Left ventricle myocardium inferior (tissue), 1 donor: ENCODE measurements at regions not wholly inside any gene's neighbourhood (a gene's known extent, or its start where the extent isn't known, plus 50 kb on each side); places are given as distances from the start of the nearest gene placed in this dataset.

Experiments
- DNase-seq: peaks from one replicate; pipeline ENCODE4 v3.0.0-alpha.2; 2020
- H3K27ac ChIP-seq: fragments of 200-600 bp; replicated peaks from 2 replicates; pipeline ENCODE4 v1.8.0; 2021
- H3K27me3 ChIP-seq: fragments of 200-600 bp; 2 replicates; pipeline ENCODE4 v1.8.0; 2021; ENCODE audit warnings: low read depth
- H3K36me3 ChIP-seq: fragments of 200-600 bp; 2 replicates; pipeline ENCODE4 v1.8.0; 2021
- H3K4me1 ChIP-seq: fragments of 200-600 bp; 2 replicates; pipeline ENCODE4 v1.8.0; 2021
- H3K4me3 ChIP-seq: fragments of 200-600 bp; 2 replicates; pipeline ENCODE4 v1.8.0; 2021; ENCODE audit warnings: mild to moderate bottlenecking, moderate library complexity
- H3K9me3 ChIP-seq: fragments of 200-600 bp; replicated peaks from 2 replicates; pipeline ENCODE4 v1.8.0; 2021
- intact Hi-C: fragments of 100-400 bp; cut with micrococcal nuclease; formaldehyde crosslinking; loops from one replicate; pipeline ENCODE4 v1.11.0; 2022
- TF ChIP-seq, protein P1 (sequence below): fragments of 200-600 bp; IDR thresholded peaks from 2 replicates; pipeline ENCODE4 v1.8.0; 2021; ENCODE audit warnings: antibody characterized with exemption, mild to moderate bottlenecking, borderline replicate concordance
- donor health status: DM: no; HTN: yes; CAD: no; lungs with severe emphysema.

DNA sequence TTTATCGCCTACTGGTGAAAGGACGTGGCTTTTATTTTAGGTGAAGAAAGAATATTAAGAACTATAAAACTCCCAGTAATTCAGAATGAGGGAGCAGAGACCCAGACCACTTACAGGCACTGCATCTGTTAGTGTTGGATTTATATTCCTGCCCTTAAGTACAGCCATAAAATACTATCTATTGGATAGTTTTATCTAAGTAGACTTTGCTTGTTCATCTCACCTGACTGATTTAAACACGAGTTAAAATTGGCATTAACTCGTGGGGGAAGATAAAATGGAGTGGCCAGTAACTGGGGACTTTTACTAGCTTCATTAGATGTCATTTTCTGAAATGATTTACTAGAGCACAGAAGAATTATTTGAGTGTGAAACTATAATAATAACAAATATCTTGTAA lies 1377.5 kb upstream of the TMEM132C start:
- DNase-seq = no peak
- intact Hi-C loops = no loop called here
- H3K4me1 ChIP-seq = no peaks in the 10 kb centered on the region
- no peak overlapping the region for H3K27ac ChIP-seq
- no peak overlapping the region for H3K4me3 ChIP-seq
- TF ChIP-seq, protein P1, sequence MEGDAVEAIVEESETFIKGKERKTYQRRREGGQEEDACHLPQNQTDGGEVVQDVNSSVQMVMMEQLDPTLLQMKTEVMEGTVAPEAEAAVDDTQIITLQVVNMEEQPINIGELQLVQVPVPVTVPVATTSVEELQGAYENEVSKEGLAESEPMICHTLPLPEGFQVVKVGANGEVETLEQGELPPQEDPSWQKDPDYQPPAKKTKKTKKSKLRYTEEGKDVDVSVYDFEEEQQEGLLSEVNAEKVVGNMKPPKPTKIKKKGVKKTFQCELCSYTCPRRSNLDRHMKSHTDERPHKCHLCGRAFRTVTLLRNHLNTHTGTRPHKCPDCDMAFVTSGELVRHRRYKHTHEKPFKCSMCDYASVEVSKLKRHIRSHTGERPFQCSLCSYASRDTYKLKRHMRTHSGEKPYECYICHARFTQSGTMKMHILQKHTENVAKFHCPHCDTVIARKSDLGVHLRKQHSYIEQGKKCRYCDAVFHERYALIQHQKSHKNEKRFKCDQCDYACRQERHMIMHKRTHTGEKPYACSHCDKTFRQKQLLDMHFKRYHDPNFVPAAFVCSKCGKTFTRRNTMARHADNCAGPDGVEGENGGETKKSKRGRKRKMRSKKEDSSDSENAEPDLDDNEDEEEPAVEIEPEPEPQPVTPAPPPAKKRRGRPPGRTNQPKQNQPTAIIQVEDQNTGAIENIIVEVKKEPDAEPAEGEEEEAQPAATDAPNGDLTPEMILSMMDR = no peak
- H3K36me3 ChIP-seq = no peaks in the 10 kb centered on the region
- H3K9me3 ChIP-seq = peaks cover 10% of the 10 kb centered on the region
- peaks cover 12% of the 10 kb centered on the region for H3K27me3 ChIP-seq

DNA sequence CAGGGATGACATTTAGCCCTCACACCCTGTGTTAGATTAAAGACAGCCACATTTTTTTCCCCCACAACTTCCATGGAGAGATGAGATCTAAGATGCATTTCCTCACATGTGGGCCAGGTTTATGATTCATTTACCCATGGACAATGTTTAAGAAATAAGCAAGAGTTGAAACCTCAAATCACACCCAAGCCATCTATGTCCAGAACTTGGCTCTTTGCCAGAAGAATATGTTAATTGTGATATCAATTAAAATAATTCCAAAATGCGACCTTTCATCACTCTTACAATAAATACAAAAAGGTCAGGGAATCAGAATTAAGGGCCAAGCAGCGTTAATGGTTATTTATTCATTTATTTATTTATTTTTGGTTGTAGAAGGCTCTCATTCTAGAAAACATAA lies 1376.9 kb upstream of the TMEM132C start:
- no peak for DNase-seq
- Histone ChIP-seq H3K36me3 (no peaks in the 10 kb centered on the region), H3K4me3 (no peak overlapping the region), H3K4me1 (no peaks in the 10 kb centered on the region), H3K9me3 (peaks cover 10% of the 10 kb centered on the region), H3K27me3 (peaks cover 12% of the 10 kb centered on the region), H3K27ac (no peak overlapping the region)
- TF ChIP-seq, protein P1 = no peak
- intact Hi-C loops = no loop called here

DNA sequence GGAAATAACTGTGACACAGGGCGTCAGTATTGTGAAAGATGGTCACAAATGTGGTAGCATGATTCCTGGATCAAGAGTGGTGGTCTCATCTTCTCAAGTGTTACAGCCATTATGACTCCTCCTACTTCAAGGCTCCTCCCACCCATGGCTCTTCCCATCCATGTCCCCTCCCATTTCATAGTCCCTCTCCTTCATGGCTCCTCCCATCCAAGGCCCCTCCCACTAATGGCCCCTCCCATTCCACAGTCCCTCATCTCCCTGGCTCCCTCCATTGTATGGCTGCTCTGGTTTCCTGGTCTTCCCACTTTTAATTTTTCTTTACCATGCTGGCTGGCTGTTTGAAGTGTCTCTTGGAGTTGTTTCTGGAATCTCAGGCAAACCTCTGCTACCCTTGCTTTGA lies 1375.2 kb upstream of the TMEM132C start:
- Histone ChIP-seq H3K4me3 (no peak overlapping the region), H3K27ac (no peak overlapping the region), H3K27me3 (peaks cover 11% of the 10 kb centered on the region), H3K9me3 (peaks cover 10% of the 10 kb centered on the region), H3K36me3 (no peaks in the 10 kb centered on the region), H3K4me1 (no peaks in the 10 kb centered on the region)
- TF ChIP-seq, protein P1 = no peak
- intact Hi-C loops = no loop called here
- no peak for DNase-seq

DNA sequence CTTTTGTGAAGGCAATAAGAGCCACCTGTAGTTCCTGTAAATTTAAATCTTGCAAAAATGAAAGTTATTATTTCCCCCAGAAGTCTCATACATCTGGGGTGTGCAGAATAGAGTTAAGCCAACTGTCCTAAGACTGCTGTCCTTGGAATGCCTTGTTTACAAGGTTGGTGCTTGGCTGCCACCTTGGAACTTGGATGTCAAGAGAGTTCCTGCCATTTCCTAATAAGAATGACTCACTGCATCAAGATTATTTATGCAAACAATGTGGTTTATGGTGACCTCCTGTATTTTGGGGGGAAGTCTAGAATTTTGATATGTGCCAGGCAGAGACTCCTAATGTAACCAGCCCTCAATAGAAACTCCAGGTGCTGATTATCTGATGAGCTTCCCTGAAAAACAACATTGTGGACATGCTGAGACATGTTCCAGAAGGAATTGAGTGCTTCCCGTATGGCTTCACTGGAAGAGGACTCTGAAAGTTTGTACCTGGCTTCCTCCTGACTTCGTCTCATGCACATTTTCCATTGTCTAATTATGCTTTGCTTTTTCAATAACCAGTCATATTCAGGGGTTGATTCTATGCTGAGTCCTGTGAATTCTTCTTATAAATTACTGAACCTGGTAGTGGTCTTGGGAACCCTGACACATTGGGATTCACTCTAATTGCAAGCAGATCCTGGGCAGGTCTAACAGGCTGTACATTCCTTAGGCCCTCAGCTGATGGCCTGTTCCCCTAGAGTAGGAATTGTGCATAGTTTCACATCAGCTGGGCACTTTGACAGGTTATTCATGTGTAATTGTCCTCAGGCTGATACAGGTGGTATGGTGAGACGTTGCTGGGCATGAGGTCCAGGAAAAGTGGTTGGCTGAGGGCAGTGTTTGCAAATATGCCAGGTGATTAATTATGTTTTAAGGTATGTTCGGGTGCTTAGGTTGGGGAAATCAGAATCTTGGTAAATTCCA lies 1370.7 kb upstream of the TMEM132C start:
- no peaks in the 10 kb centered on the region for H3K4me1 ChIP-seq
- peaks cover 25% of the 10 kb centered on the region for H3K27me3 ChIP-seq
- no peak overlapping the region for H3K4me3 ChIP-seq
- no peaks in the 10 kb centered on the region for H3K36me3 ChIP-seq
- no peak for DNase-seq
- no peak overlapping the region for H3K27ac ChIP-seq
- intact Hi-C loops = no loop called here
- TF ChIP-seq, protein P1 = no peak
- peaks cover 5% of the 10 kb centered on the region for H3K9me3 ChIP-seq

DNA sequence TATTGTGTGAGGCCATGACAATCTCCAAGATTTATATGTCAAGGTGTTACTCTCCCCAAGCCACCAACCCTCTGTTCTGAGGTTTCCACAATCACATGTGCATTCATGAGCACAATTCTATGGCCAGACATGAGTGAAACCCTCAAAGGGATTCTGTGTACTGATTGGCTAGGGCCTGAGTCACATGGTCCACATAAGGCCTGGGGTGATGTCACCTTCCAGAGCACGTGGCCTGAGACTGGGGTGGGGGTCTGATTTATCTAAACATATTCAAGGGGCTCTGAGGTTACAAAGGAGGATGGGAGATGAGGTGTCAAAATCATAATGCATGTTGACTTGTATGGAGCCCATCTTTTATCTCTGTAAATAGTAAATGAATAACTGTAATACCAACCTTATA lies 1369.9 kb upstream of the TMEM132C start:
- H3K4me3 ChIP-seq = no peak overlapping the region
- H3K27me3 ChIP-seq = peaks cover 29% of the 10 kb centered on the region
- H3K27ac ChIP-seq = no peak overlapping the region
- no peaks in the 10 kb centered on the region for H3K4me1 ChIP-seq
- intact Hi-C loops = no loop called here
- no peaks in the 10 kb centered on the region for H3K36me3 ChIP-seq
- TF ChIP-seq, protein P1 = no peak
- H3K9me3 ChIP-seq = no peaks in the 10 kb centered on the region
- no peak for DNase-seq
